Stimulated activated CD8-positive, alpha-beta memory T cell treated with anti-CD3 and anti-CD28 coated beads, Interleukin-15, amount 100 ng/mL, for 4 hours (primary cell): ENCODE measurements at regions not wholly inside any gene's neighbourhood (a gene's known extent, or its start where the extent isn't known, plus 50 kb on each side); places are given as distances from the start of the nearest gene placed in this dataset.
"Not testable (repeated sequence)": the region's sequence is repeated elsewhere in the genome, so short reads cannot be mapped to it uniquely, and the experiment has no call there.

Experiments used
- DNase-seq, 2 donors: peaks; one replicate each; pipeline ENCODE4 v3.0.0-alpha.2; 2020; ENCODE audit warnings: low read depth in 2 of 2

DNA sequence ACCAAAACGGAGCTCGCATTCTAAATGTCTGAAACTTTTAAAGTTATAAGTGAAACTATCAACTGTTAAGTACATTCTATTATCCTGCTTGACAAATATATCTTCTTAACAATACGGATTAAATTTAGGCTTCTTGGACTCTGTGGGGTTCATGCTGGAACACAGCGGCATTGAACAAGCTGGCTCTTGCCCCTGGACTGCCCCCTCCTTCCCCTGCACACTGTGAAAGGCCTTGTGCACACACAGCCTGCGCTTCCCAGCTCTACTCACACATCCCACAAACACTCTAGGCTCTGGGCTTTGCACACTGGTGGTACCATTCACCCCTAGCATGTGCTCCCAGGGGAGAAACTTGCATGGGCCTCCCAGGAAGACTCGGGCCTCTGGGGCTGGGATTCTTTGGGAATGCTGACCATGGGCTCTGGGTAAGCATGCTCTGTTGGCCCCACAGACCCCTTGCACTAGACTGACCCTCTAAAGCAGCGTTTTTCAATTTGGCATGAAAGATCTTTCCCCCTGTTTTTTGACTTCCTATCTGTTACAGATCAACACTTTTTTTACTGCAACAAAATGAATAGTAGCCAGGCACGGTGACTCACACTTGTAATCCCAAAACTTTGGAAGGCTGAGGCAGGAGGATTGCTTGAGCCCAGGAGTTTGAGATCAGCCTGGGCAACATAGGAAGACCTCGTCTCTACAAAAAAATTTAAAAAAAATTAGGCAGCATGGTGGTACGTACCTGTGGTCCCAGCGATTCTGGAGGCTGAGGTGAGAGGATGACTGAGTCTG is 96.2 kb upstream of the CPM start:
- no peak for DNase-seq

- no peak for DNase-seq
Measured at GRCh38 chr12:69030321-69030720, 97.3 kb upstream of the CPM start.

DNA sequence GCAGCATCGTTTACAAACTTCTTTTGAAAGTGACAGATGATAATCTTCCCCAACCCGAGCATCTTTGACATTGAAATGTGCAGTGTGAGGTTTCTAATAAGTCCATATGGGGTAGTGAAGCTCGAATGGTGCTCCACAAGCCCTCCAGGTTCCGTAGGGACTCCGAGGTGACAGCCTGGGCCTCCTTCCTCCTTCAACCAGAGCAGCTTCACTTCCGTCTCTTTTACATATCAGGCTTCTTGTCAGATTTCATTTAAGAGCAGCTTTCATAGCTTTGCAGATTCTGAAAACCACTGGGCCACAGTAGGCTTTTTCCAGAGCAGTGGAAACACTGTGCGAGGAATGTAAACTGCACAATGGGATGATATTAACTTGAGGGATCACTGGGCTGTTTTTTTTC is 103.6 kb upstream of the CPM start:
- no peak for DNase-seq

- no peak for DNase-seq
Measured at GRCh38 chr12:69036999-69037398, 104.0 kb upstream of the CPM start.

GRCh38 chr12:69039911-69040310 is 106.9 kb upstream of the CPM start:
- no peak for DNase-seq

GRCh38 chr12:69042557-69042956 is 109.6 kb upstream of the CPM start:
- DNase-seq, result no peak

DNA sequence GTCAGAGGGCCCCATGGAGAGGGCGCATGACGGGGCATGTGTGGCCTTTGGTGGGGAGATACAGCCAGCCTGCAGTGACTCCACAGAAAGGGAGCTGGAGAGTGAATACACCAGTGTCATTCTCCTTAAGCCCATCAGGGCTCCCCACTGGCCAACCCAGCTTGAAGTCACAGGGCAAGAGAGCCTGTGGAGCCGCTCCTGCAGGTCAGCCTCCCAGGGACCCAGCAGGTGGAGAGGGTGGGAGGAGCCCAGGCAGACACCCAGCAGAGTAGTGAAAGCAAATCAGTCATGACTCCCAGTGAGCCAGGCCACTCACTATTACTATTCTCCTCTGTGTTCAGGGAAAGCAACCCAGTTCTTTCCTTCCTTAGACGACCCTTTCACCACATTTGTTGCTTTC is 110.0 kb upstream of the CPM start:
- no peak for DNase-seq

DNA sequence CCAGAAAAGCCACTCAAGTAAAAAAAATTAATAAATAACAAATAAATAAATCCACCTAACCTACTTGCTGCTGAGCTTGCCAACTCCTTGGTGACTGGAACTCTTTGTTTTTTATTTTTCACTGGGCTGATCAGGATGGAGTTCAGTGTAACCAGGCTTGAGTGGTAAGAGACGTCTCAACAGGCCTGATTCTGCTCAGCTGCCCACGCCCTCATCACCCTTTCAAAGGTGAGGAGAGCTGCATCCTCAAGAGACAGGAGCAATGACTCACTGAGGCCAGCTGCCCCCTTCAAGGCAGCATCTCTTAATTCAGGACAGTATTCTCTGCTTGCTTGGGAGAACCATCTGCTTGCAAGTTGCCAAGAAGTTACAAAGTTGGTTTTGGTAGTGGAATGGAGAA is 111.9 kb upstream of the CPM start:
- no peak for DNase-seq

- DNase-seq, result no peak
Measured at GRCh38 chr12:69045430-69045829, 112.5 kb upstream of the CPM start.

DNA sequence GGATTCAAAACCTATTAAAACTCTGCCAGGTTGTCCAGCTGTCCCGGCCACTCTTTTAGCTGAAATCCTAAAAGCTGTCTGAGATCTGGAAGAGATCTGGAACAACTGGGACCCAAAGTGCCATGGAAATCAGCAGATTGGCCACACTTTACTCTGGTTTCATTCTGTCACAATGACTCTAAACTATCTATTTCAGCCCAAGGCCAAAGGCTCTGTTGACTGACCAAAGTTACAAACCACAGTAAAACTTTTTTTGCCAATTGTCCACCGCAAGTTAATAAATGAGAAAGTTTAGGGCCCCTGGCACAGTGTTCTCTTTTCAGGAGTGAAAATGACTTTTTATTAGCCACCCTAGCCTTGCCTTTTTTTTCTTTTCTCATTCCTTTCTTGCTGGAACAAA is 113.4 kb upstream of the CPM start:
- DNase-seq, result no peak

DNA sequence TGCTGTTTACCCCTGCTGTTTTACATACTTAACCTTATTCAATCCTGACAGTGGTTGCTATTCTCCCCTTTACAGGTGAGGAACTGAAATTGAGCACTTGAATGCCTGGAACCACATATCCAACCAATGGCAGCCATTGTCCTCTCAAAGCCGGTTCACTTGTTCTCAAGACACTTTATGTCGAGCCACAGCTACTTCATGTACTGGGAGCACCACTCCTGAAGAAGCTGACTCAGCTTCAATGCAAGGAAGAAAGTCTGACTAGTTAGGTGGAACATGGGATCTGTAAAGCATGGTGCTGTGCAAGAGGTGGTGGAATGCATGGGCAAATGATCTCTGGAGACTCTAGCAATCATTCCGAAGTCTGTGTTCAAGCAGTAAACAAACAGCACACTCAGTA is 113.9 kb upstream of the CPM start:
- no peak for DNase-seq

DNA sequence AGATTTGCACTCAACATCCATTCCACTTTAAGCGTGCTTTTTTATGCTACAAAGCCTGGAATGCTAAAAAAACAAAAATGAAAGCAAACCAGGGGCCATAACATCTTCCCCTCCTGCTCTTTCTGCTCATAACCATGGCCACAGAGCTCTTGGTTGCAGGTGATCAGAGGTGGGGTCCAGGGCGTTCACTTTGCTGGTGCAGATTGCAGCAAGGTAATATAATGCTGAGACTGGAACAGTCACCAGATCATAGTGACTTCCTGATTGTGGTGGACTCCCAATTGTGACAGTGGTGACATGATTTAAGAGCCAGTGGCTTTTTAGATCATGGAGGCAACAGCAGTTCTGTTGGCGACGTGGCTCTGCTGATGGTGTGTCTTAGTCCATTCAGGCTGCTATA is 115.0 kb upstream of the CPM start:
- DNase-seq, result no peak

DNA sequence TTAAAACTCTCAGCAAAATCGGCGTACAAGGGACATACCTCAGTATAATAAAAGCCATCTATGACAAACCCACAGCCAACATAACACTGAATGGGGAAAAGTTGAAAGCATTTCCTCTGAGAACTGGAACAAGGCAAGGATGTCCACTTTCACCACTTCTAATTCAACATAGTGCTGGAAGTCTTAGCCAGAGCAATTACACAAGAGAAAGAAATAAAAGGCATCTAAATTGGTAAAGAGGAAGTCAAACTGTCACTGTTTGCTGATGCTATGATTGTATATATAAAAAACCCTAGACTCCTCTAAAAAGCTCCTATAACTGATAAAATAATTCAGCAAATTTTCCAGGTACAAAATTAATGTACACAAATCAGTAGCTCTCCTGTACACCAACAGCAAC is 116.9 kb upstream of the CPM start:
- not testable (repeated sequence) for DNase-seq

GRCh38 chr12:69052613-69053408 is 119.8 kb upstream of the CPM start:
- DNase-seq, result peak in 1 of 2 donors; percentile 10

DNA sequence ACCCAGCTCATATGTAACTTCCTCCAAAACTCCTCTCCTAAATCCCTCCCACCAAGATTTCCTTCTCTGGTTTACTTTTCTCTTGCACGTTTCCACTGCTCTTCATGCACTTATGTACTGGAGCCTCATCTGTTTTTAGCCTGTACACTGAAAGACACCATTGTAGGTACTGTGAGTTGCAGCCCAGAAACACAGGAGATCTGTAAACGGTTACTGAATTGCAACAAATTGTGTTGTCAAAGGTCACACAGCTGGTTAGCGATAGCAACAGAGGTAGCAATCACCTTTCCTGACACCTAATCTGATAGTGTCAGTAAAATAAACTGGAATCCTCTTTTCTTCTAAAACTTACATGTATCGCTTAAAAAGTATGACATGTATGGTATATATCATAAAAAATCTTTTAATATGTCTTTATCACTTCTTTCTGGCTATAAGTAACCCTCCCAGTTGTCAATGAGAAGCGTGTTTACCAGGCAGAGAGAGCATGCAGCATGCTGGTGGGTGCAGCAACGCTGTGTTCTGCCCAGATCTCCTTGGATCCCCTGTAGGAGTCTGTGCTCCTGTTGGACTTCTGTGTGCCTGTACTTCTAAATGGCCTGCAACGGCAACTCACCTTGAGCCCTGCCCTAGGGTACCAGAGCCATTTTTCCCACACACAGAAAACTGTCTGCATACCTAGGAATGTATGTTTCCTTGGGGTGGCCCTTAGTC is 121.5 kb upstream of the CPM start:
- no peak for DNase-seq

DNA sequence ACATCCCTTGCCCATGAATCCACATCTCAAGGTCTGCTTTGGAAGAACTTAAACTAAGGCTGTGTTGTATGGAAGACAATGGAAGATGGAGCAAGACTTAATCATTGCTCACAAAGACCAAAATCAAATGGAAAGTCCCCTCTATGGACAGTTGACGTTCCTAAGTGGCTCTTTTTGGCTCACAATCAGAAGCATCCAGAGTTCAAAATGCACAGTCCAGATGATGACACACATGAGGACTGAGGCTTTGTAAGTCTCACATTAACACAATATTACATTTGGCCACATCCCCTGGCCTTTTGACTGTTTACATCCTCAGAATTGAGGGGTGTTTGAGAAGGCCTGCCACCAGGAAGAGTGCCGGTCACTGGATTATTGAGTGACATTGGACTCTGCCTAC is 122.3 kb upstream of the CPM start:
- no peak for DNase-seq

DNA sequence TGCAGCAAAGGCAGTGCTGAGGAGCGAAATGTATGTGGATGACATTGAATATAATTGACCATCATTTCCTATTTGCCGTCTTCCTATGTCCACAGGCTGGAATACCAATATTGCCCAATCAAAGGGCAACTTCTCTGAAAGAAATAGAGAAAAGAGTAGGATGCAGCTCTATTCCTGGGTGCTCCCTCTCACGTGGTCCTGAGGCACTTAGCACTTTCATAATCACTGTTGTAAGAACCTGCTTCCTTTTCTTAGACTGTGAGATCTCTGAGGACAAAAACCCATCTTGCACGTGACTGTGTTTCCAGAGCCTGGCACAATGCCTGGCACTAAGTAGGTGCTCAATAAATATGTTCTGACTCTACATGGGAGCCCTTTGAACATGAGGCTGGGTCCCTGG is 122.7 kb upstream of the CPM start:
- no peak for DNase-seq

DNA sequence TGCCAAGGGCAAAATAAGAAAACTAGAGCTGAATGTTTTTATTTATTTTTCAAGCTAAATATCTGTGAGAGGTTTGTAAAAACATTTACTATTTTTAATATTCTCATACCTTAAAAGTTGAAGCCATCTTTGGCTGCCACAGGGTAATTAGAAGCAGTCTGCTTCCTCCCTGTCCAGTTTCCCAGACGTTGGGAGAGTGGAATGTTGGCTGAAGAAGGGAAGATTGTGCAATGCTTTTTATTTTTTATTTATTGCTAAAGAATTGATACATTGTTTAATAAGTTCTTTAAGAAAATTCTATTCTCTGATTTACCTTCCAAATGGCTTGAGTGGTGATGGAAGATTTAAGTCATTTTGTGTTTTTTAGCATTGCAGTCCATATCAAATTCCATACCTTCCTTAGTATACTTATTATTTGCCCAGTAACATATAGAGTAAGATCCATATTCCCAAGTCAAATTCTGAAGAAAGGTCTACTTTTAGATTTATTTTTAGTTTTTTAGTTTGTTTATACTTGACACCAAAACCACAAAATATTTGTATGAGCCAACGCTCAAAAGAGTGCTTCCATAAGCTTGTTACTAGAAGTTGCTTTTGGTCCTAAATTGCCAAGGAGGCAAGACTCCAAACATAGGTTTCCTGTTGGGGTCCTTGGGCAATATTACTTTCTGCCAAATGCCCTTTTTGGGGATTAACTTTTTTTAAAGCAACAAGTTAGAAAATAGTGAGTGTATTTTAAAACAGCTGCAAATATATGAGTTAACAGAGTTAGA is 124.0 kb upstream of the CPM start:
- DNase-seq, result no peak

DNA sequence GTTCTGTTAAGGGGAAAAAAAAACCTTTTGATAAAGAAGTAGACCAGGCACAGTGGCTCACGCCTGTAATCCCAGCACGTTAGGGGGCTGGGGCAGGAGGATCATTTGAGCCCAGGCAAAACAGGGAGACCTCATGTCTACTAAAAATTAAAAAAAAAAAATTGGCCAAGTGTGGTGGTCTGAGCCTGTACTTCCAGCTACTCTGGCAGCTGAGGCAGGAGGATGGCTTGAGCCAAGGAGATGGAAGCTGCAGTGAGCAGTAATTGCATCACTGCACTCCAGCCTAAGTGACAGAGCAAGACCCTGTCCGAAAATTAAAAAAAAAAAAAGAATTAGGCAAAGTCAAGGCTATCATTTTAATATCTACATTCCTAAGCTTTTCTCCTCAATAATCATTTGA is 124.8 kb upstream of the CPM start:
- no peak for DNase-seq

- no peak for DNase-seq
Measured at GRCh38 chr12:69059465-69060457, 126.8 kb upstream of the CPM start.

GRCh38 chr12:69061574-69061973 is 128.6 kb upstream of the CPM start:
- no peak for DNase-seq
